A549 (cell line): ENCODE measurements at regions not wholly inside any gene's neighbourhood (a gene's known extent, or its start where the extent isn't known, plus 50 kb on each side); places are given as distances from the start of the nearest gene placed in this dataset.

ENCODE experiments used
- ATAC-seq, 2 experiments: fragments of 200-7000 bp in 1 of 2; fragments of >200 bp in 1 of 2; cut with Nextera tagmentation in 1 of 2; cut with Tn5 transposase in 1 of 2; 3 replicates each; pipeline versions ENCODE4 v1.8.0 to v1.9.1; 2018 to 2020; ENCODE audit warnings: mild to moderate bottlenecking in 1 of 2, moderate library complexity in 1 of 2
- CTCF ChIA-PET: fragments of 300-600 bp; sonication (Branson Sonifier 250); formaldehyde crosslinking; extraction: SDS; loops from one replicate; lab custom pipeline; 2021; ENCODE audit warnings: antibody characterized with exemption, inconsistent platforms; lab: Yijun Ruan, JAX
- POLR2A ChIA-PET: fragments of 350-600 bp; formaldehyde crosslinking; extraction: SDS; loops from one replicate; lab custom pipeline; 2021; ENCODE audit warnings: antibody characterized with exemption, inconsistent platforms; lab: Yijun Ruan, JAX
- DNase-seq, 2 experiments: peaks; one replicate each; pipeline versions ENCODE4 v3.0.0 to v3.0.0-alpha.2; 2011 to 2016; ENCODE audit warnings: low read depth in 1 of 2, low spot score in 1 of 2
- FAIRE-seq: peaks from 2 replicates; lab custom pipeline; 2011; peaks lifted over from hg19 to GRCh38; lab: Jason Lieb, UNC
- H3K27ac ChIP-seq, 2 experiments: fragments of >200 bp; sonication (Bioruptor Twin); formaldehyde crosslinking; 3 replicates each; pipeline ENCODE4 v1.5.1; 2016 to 2017
- H3K4me1 ChIP-seq: fragments of >200 bp; sonication (Bioruptor Twin); formaldehyde crosslinking; 3 replicates; pipeline ENCODE4 v1.6.1; 2016
- H3K4me2 ChIP-seq: fragments of >200 bp; sonication (Bioruptor Twin); formaldehyde crosslinking; 3 replicates; pipeline ENCODE4 v1.6.1; 2016
- H3K4me3 ChIP-seq: fragments of >200 bp; sonication (Bioruptor Twin); formaldehyde crosslinking; 3 replicates; pipeline ENCODE4 v1.5.1; 2016
- H3K9me3 ChIP-seq: fragments of >200 bp; sonication (Bioruptor Twin); formaldehyde crosslinking; 3 replicates; pipeline ENCODE4 v1.6.1; 2016
- BHLHE40 ChIP-seq: IDR thresholded peaks from 2 replicates; pipeline ENCODE4 v1.6.1; 2012; ENCODE audit warnings: low read depth, low read length, inconsistent platforms
- CBX8 ChIP-seq: fragments of 200-600 bp; sonication (generic); IDR thresholded peaks from 2 replicates; pipeline ENCODE4 v1.6.1; 2016
- CTCF ChIP-seq: fragments of >200 bp; sonication (Bioruptor Twin); formaldehyde crosslinking; IDR thresholded peaks from 3 replicates; pipeline ENCODE4 v1.5.1; 2016
- EHF ChIP-seq: fragments of 250-450 bp; sonication (Bioruptor Pico); IDR thresholded peaks from 2 replicates; pipeline ENCODE4 v1.5.0; 2020; ENCODE audit warnings: mild to moderate bottlenecking
- EHMT2 ChIP-seq: fragments of 200-600 bp; sonication (generic); IDR thresholded peaks from 2 replicates; pipeline ENCODE4 v1.6.1; 2016; ENCODE audit warnings: antibody characterized with exemption, low read depth, mild to moderate bottlenecking, moderate library complexity
- ESRRA ChIP-seq: fragments of 150-350 bp; IDR thresholded peaks from 2 replicates; pipeline ENCODE4 v1.6.1; 2014; ENCODE audit warnings: mild to moderate bottlenecking, low read length, borderline replicate concordance
- FOXS1 ChIP-seq: fragments of 250-450 bp; sonication (Bioruptor Pico); IDR thresholded peaks from 2 replicates; pipeline ENCODE4 v1.5.0; 2020; ENCODE audit warnings: mild to moderate bottlenecking, moderate library complexity
- GATA3 ChIP-seq: IDR thresholded peaks from 2 replicates; pipeline ENCODE4 v1.6.1; 2012; ENCODE audit warnings: borderline replicate concordance
- HDAC2 ChIP-seq: fragments of 200-600 bp; sonication (generic); IDR thresholded peaks from 2 replicates; pipeline ENCODE4 v1.6.1; 2016
- HEYL ChIP-seq: fragments of 250-450 bp; sonication (Bioruptor Pico); IDR thresholded peaks from 2 replicates; pipeline ENCODE4 v1.8.0; 2021; ENCODE audit warnings: mild to moderate bottlenecking, moderate library complexity
- HOXB13 ChIP-seq: fragments of 250-450 bp; sonication (Bioruptor Pico); IDR thresholded peaks from 2 replicates; pipeline ENCODE4 v1.5.0; 2020; ENCODE audit warnings: low read depth, mild to moderate bottlenecking, moderate library complexity
- HOXB5 ChIP-seq: fragments of 250-450 bp; sonication (Bioruptor Pico); IDR thresholded peaks from 2 replicates; pipeline ENCODE4 v1.5.0; 2020; ENCODE audit warnings: mild to moderate bottlenecking, moderate library complexity
- JUNB ChIP-seq: fragments of >200 bp; sonication (Bioruptor Twin); formaldehyde crosslinking; IDR thresholded peaks from 2 replicates; pipeline ENCODE4 v1.6.1; 2016
- KDM1A ChIP-seq: fragments of 200-600 bp; sonication (generic); IDR thresholded peaks from 2 replicates; pipeline ENCODE4 v1.6.1; 2016; ENCODE audit warnings: low read depth, mild to moderate bottlenecking
- KDM5A ChIP-seq: fragments of 200-600 bp; sonication (generic); IDR thresholded peaks from 2 replicates; pipeline ENCODE4 v1.6.1; 2016; ENCODE audit warnings: antibody characterized with exemption, mild to moderate bottlenecking
- MAX ChIP-seq: IDR thresholded peaks from 2 replicates; pipeline ENCODE4 v1.6.1; 2012
- MYC ChIP-seq: IDR thresholded peaks from 2 replicates; pipeline ENCODE4 v1.6.1; 2012; ENCODE audit warnings: mild to moderate bottlenecking, inconsistent platforms, low read length, improper control_type of control experiment, borderline replicate concordance
- NR3C1 ChIP-seq: fragments of >200 bp; sonication (Bioruptor Twin); formaldehyde crosslinking; IDR thresholded peaks from 3 replicates; pipeline ENCODE4 v1.6.1; 2017
- PBX3 ChIP-seq: IDR thresholded peaks from 2 replicates; pipeline ENCODE4 v1.6.1; 2012
- RAD21 ChIP-seq, 2 experiments: fragments of >200 bp in 1 of 2; sonication (Bioruptor Twin) in 1 of 2; formaldehyde crosslinking in 1 of 2; IDR thresholded peaks in 1 of 2; conservative IDR thresholded peaks in 1 of 2; 2 replicates in 1 of 2; 3 replicates in 1 of 2; pipeline ENCODE4 v1.6.1; 2012 to 2018; ENCODE audit warnings: inconsistent platforms in 1 of 2
- RNF2 ChIP-seq: fragments of 200-600 bp; sonication (generic); IDR thresholded peaks from 2 replicates; pipeline ENCODE4 v1.6.1; 2016; ENCODE audit warnings: low read depth, mild to moderate bottlenecking, antibody characterized with exemption, moderate library complexity, borderline replicate concordance
- SMC3 ChIP-seq: fragments of >200 bp; sonication (Bioruptor Twin); formaldehyde crosslinking; IDR thresholded peaks from 3 replicates; pipeline ENCODE4 v1.6.1; 2018; ENCODE audit warnings: inconsistent platforms
- TFCP2L1 ChIP-seq: fragments of 250-450 bp; sonication (Bioruptor Pico); IDR thresholded peaks from 2 replicates; pipeline ENCODE4 v1.5.0; 2021; ENCODE audit warnings: mild to moderate bottlenecking
- TP53 ChIP-seq: fragments of 250-450 bp; sonication (Bioruptor Pico); IDR thresholded peaks from 2 replicates; pipeline ENCODE4 v1.5.0; 2021; ENCODE audit warnings: mild to moderate bottlenecking, moderate library complexity
- WGBS: methylation state at CpG from one replicate; pipeline ENCODE4 v1.1.6; 2017; ENCODE audit errors: missing lambda C conversion rate; 5-methylcytosine and 5-hydroxymethylcytosine counted together
- TF ChIP-seq, protein P1 (sequence below): fragments of 250-450 bp; sonication (Bioruptor Pico); IDR thresholded peaks from 2 replicates; pipeline ENCODE4 v1.5.0; 2020; ENCODE audit warnings: low read depth, mild to moderate bottlenecking, moderate library complexity

DNA sequence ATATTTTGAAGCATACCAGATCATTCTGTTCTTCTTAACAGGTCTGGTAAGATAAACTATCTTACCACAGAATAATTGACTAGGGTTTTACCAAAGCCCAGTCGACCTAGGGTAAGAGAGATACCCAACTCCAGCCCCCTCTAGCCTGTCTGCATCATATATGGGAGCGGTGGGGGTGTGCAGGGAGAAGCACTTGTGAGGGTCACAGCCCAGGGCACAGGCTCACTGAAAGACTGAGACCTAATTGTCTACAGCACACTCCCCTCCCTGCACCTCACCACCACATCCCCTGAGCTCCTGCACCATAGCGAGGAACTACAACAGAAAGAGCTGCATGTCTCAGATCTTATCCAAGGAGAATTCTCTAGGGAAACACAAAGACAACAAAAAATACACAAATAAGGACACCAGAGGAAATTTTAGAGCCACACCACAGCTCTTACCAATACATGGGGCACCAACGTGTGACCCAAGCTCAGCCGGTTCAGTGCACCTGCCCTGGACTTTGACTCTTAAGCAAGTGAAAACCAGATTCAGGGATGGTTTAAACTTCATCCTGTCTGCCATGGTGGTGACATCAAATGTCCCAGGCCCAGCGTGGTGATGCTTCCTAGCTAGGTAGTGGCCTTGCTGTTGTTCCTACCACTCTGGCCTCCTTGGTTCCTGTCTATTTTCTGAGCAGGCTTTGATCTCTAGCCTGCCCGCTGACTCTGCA, 150.8 kb downstream of the HERPUD2 start:
- Histone ChIP-seq H3K27ac (no peak overlapping the region), H3K4me2 (no peak overlapping the region), H3K9me3 (no peaks in the 10 kb centered on the region), H3K4me3 (no peak overlapping the region)
- POLR2A ChIA-PET: no interaction called here
- DNase-seq: no peak
- WGBS: 45% methylated on average over 7 of the region's 7 CpGs
- no peak for FAIRE-seq
- ATAC-seq: no peak
- TF ChIP-seq HOXB13 (CRISPR knock-in tag) (no peak), EHF (CRISPR knock-in tag) (no peak)
- TF ChIP-seq, all 56 proteins: peak for 0
- no peaks in the 10 kb centered on the region for H3K4me1 ChIP-seq
- CTCF ChIA-PET: interaction anchor here (0.8 to 2.6 kb wide), 4 partner anchors 8 to 80 kb away, joined by 3 to 9 read pairs (median 4); no protein-coding TSS in a partner anchor

GRCh38 chr7:35537067-35538023, 157.6 kb downstream of the HERPUD2 start:
- CTCF ChIA-PET: interaction anchor here (0.6 to 2.3 kb wide), 25 partner anchors 8 to 685 kb away, joined by 3 to 10 read pairs (median 4); no protein-coding TSS in a partner anchor
- TF ChIP-seq MYC: 0 out of 2 replicates have a peak, but pooled peaks have one; percentile 37
- no peak for TF ChIP-seq JUNB
- peak; percentile 88 for TF ChIP-seq CTCF
- peak; percentile 78 for TF ChIP-seq MAX
- no peak for TF ChIP-seq RNF2
- TF ChIP-seq SMC3: peak; percentile 92
- peak; percentile 91 to 94 for TF ChIP-seq RAD21 (conservative IDR thresholded peaks at IDR 0.05 in 1 of 2, IDR thresholded peaks at IDR 0.05 in 1 of 2)
- TF ChIP-seq, all 56 proteins: peak for 5
- POLR2A ChIA-PET: interaction anchor here (0.5 kb wide), 1 partner anchor 728 kb away, joined by 8 read pairs; no protein-coding TSS in a partner anchor
- peak; percentile 93 to 99 for ATAC-seq
- Histone ChIP-seq H3K9me3 (no peaks in the 10 kb centered on the region), H3K4me1 (no peaks in the 10 kb centered on the region), H3K4me3 (peak overlapping the region; percentile 50), H3K4me2 (peak overlapping the region; percentile 88), H3K27ac (peak overlapping the region; percentile 67 to 84)
- WGBS: 14% methylated on average over 20 of the region's 43 CpGs
- peak; percentile 63 for FAIRE-seq
- peak; percentile 70 to 85 for DNase-seq

DNA sequence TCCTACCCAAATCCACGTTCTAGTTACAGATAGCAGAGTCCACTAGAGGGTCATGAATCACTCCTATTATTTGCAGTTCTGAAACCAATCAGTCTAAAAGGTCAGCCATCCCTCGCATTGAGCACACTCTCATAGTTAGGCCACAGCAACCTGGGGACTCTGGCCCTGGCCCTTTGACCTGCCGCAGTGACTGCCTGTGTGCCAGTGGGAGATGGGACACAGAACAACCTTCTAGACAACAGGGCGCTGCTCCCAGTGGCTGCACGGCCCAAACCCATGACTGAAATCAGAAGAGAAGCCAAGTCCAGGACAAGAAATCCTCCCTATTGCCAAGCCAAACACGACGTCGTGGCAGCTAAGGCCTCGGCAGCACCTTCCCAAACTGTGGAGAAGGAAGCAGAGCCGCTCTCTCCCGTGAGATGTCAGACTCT, 158.5 kb downstream of the HERPUD2 start:
- WGBS: 83% methylated on average over 11 of the region's 11 CpGs
- no peak for ATAC-seq
- ChIA-PET POLR2A (no interaction called here), CTCF (interaction anchor here (1.4 to 2.3 kb wide), 3 partner anchors 9 to 88 kb away, joined by 5 to 8 read pairs (median 7); no protein-coding TSS in a partner anchor)
- Histone ChIP-seq H3K4me3 (no peak overlapping the region), H3K4me1 (no peaks in the 10 kb centered on the region), H3K4me2 (no peak overlapping the region; the same call in 2 of the 3 replicates)
- no peak for FAIRE-seq
- TF ChIP-seq FOXS1 (no peak), ESRRA (no peak), EHMT2 (no peak), NR3C1 (no peak), HOXB5 (CRISPR knock-in tag) (no peak), HEYL (no peak), KDM5A (no peak), RNF2 (no peak), GATA3 (no peak), HDAC2 (no peak), TP53 (no peak), CBX8 (no peak), PBX3 (no peak), TFCP2L1 (no peak), KDM1A (no peak), SMC3 (no peak), BHLHE40 (no peak)
- TF ChIP-seq, protein P1, sequence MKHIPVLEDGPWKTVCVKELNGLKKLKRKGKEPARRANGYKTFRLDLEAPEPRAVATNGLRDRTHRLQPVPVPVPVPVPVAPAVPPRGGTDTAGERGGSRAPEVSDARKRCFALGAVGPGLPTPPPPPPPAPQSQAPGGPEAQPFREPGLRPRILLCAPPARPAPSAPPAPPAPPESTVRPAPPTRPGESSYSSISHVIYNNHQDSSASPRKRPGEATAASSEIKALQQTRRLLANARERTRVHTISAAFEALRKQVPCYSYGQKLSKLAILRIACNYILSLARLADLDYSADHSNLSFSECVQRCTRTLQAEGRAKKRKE (CRISPR knock-in tag): no peak
- TF ChIP-seq, all 56 proteins: peak for 0
- no peak for DNase-seq
- Histone ChIP-seq H3K27ac (no peak overlapping the region), H3K9me3 (no peaks in the 10 kb centered on the region)
